Glutamatergic neuron (in vitro differentiated cells): ENCODE measurements at regions not wholly inside any gene's neighbourhood (a gene's known extent, or its start where the extent isn't known, plus 50 kb on each side); places are given as distances from the start of the nearest gene placed in this dataset.

ENCODE experiments used
- DNase-seq: peaks from one replicate; pipeline ENCODE4 v3.0.0; 2022
- H3K27ac Mint-ChIP-seq: one replicate; pipeline ENCODE4 v1.8.0; 2020; ENCODE audit warnings: mild to moderate bottlenecking, mixed read lengths, inconsistent platforms; ENCODE audit not compliant: unreplicated experiment
- H3K27me3 Mint-ChIP-seq: one replicate; pipeline ENCODE4 v1.8.0; 2020; ENCODE audit warnings: mild to moderate bottlenecking, moderate library complexity, mixed read lengths, inconsistent platforms; ENCODE audit not compliant: unreplicated experiment
- H3K36me3 Mint-ChIP-seq: one replicate; pipeline ENCODE4 v1.8.0; 2020; ENCODE audit warnings: mild to moderate bottlenecking, mixed read lengths, inconsistent platforms; ENCODE audit not compliant: unreplicated experiment
- H3K4me1 Mint-ChIP-seq: one replicate; pipeline ENCODE4 v1.8.0; 2020; ENCODE audit warnings: mild to moderate bottlenecking, low read depth, mixed read lengths, inconsistent platforms; ENCODE audit not compliant: unreplicated experiment
- H3K4me3 Mint-ChIP-seq: one replicate; pipeline ENCODE4 v1.8.0; 2020; ENCODE audit warnings: mild to moderate bottlenecking, mixed read lengths, inconsistent platforms; ENCODE audit not compliant: unreplicated experiment
- H3K9me3 Mint-ChIP-seq: one replicate; pipeline ENCODE4 v1.8.0; 2020; ENCODE audit warnings: mild to moderate bottlenecking, moderate library complexity, mixed read lengths, inconsistent platforms; ENCODE audit not compliant: unreplicated experiment
- TF ChIP-seq, protein P1 (sequence below): fragments of 200-600 bp; sonication (generic); IDR thresholded peaks from one replicate; pipeline ENCODE4 v1.5.0; 2021; ENCODE audit not compliant: partially characterized antibody, unreplicated experiment

DNA sequence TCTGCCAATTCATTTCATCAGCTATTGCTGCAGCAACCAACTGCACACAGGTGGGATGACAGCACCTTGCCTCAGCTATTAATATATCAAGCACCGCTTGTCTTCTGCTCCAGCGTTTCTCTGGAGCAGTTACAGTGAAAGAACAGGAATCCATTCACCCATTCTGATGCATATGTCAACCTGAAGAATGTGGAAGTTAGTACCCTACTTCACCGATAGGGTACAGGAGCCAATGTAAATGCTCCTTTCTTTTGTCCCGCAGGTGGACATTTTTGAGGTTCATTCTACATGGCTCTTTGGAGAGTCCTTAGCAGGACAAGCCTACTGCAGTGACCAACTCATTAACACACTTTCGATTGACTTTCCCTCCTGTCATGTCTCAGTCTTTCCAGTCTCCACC, 104.4 kb upstream of the PRNP start:
- Mint-ChIP-seq H3K4me1 (peaks cover 2% of the 10 kb centered on the region), H3K9me3 (peaks cover 2% of the 10 kb centered on the region), H3K4me3 (no peak overlapping the region), H3K27me3 (peaks cover 7% of the 10 kb centered on the region), H3K36me3 (peaks cover 2% of the 10 kb centered on the region), H3K27ac (no peak overlapping the region)
- TF ChIP-seq, protein P1, sequence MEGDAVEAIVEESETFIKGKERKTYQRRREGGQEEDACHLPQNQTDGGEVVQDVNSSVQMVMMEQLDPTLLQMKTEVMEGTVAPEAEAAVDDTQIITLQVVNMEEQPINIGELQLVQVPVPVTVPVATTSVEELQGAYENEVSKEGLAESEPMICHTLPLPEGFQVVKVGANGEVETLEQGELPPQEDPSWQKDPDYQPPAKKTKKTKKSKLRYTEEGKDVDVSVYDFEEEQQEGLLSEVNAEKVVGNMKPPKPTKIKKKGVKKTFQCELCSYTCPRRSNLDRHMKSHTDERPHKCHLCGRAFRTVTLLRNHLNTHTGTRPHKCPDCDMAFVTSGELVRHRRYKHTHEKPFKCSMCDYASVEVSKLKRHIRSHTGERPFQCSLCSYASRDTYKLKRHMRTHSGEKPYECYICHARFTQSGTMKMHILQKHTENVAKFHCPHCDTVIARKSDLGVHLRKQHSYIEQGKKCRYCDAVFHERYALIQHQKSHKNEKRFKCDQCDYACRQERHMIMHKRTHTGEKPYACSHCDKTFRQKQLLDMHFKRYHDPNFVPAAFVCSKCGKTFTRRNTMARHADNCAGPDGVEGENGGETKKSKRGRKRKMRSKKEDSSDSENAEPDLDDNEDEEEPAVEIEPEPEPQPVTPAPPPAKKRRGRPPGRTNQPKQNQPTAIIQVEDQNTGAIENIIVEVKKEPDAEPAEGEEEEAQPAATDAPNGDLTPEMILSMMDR, result peak; percentile 45
- DNase-seq, result no peak

DNA sequence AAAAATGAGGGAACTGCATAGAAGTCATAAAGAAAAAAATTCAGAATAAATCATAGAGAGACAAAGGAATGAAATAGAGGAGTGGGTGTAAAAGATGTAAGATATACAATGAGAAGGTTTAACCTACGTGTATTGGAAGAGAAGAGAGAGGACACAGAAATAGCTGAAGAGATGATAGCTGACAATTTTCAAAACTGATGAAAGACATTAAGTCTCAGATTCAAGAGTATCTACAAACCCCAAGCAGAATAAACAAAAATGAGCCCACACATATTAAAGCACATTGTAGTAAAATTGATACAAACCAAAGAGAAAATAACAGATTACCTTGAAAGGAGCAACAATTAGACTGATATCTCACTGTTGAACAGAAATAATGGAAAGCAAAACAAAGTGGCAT, 107.9 kb upstream of the PRNP start:
- Mint-ChIP-seq H3K4me1 (no peaks in the 10 kb centered on the region), H3K27ac (no peak overlapping the region), H3K27me3 (peaks cover 5% of the 10 kb centered on the region), H3K9me3 (peaks cover 3% of the 10 kb centered on the region), H3K4me3 (no peak overlapping the region), H3K36me3 (peaks cover 10% of the 10 kb centered on the region)
- TF ChIP-seq, protein P1, result no peak
- no peak for DNase-seq

- no peak overlapping the region for H3K4me3 Mint-ChIP-seq
Measured at GRCh38 chr20:4574356-4574690, 111.9 kb upstream of the PRNP start.

DNA sequence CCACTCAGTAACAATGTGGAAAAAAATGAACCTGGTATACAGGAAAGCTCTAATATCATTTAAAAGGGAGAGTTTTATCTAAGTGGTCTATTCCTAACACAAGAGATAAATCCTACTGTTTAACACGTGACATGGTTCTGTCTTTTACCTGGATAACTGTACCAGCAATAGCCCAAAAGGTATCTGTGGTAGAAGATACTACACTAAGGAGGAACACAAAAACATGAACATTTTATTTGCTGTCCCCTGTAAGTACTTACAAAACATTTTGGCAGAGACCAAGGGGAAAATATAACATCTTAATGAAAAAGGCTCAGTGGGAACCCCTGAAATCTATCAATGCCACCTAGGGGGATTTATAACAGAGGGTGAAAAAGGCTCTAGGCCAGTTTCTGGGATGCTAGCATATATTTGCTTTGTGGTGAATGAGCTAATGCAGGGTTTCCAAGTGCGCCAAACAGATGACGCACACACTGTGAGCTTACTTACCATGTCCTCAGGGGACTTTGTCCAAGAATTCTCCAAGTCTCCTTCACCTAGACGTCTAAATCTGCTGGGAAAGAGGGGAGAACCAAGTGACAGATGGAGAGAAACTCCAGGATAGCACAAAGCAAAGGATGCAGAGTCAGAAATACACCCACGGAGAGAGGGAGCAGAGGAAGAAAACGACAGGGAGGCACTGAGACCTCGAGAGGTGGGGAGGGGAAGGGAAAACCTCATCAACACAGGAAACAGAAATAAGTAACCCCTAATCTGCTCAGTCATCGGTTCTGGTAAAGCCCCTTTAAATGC, 112.5 kb upstream of the PRNP start:
- Mint-ChIP-seq H3K27ac (no peak overlapping the region), H3K9me3 (peaks cover 1% of the 10 kb centered on the region), H3K36me3 (peaks cover 10% of the 10 kb centered on the region), H3K27me3 (peaks cover 4% of the 10 kb centered on the region), H3K4me3 (no peak overlapping the region), H3K4me1 (no peaks in the 10 kb centered on the region)
- TF ChIP-seq, protein P1, result no peak
- no peak for DNase-seq

More at GRCh38 chr20:4574356-4574690, 111.9 kb upstream of the PRNP start:
- peaks cover 10% of the 10 kb centered on the region for H3K36me3 Mint-ChIP-seq
- no peak for DNase-seq
- peaks cover 4% of the 10 kb centered on the region for H3K27me3 Mint-ChIP-seq
- H3K9me3 Mint-ChIP-seq, result peaks cover 1% of the 10 kb centered on the region
- TF ChIP-seq, protein P1, result no peak
- no peaks in the 10 kb centered on the region for H3K4me1 Mint-ChIP-seq
- no peak overlapping the region for H3K27ac Mint-ChIP-seq

DNA sequence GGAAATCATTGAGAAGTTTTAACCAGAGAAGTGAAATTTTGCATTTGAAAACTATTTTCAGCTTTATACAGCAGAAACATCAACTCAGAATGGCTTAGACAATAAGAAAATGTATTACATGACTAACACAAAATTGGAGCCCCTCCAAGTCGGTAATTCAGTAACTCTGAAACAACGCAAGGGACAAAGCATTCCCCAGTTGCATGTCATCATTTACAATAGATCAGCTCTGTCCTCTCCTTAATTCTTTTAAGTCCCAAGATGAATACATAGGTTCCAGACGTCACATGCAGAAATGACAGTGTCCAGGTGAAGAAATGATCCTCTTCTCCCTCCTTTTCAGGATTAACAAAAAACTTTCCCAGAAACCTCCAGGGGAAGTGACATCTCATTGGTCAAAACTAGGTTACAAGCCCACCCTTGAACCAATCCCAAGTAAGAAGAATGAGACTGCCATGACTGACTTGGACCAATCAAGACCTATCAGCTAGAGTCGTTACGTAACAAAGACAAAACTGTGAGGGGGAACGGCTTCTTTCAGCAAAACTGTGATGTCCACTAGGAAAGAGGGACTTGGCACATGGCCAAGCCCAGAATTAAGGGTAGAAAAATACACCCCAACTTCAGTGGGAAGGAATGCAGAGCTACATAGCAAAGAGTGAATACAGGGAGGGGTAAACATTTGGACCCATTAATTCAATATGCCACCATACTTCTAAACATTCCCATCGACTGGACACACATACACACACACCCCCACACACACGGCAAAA, 114.3 kb upstream of the PRNP start:
- H3K4me3 Mint-ChIP-seq, result no peak overlapping the region
- TF ChIP-seq, protein P1, result no peak
- H3K27ac Mint-ChIP-seq, result no peak overlapping the region
- peaks cover 9% of the 10 kb centered on the region for H3K36me3 Mint-ChIP-seq
- peaks cover 1% of the 10 kb centered on the region for H3K9me3 Mint-ChIP-seq
- H3K27me3 Mint-ChIP-seq, result peaks cover 2% of the 10 kb centered on the region
- DNase-seq, result no peak
- no peaks in the 10 kb centered on the region for H3K4me1 Mint-ChIP-seq
